ENCODE measurements at regions not wholly inside any gene's neighbourhood (a gene's known extent, or its start where the extent isn't known, plus 50 kb on each side); places are given as distances from the start of the nearest gene placed in this dataset.
A peak's percentile ranks its signal among the peaks of the same experiment; 100 is the strongest.
"Not testable (repeated sequence)": the region's sequence is repeated elsewhere in the genome, so short reads cannot be mapped to it uniquely, and the experiment has no call there.

GRCh38 chr5:68071736-68072135 is 143.8 kb upstream of the PIK3R1 start:
- peak overlapping the region in 2 of 21 experiments; percentile 49 to 56 for H3K27ac ChIP-seq
- H3K4me3 ChIP-seq: no peak overlapping the region

- no peak overlapping the region for H3K4me3 ChIP-seq
- peak overlapping the region in 1 of 21 experiments; percentile 46 for H3K27ac ChIP-seq
These were observed 144.3 kb upstream of the PIK3R1 start for GRCh38 chr5:68071282-68071632.

- Histone ChIP-seq H3K4me3 (no peak overlapping the region), H3K27ac (peak overlapping the region in 2 of 21 experiments; percentile 46 to 47)
These were observed 144.8 kb upstream of the PIK3R1 start for GRCh38 chr5:68070591-68071281.

- Histone ChIP-seq H3K27ac (peak overlapping the region in 5 of 21 experiments; percentile 22 to 63 (median 47)), H3K4me3 (no peak overlapping the region)
These were observed 147.5 kb upstream of the PIK3R1 start for GRCh38 chr5:68067976-68068603.

GRCh38 chr5:68067291-68067690 is 148.3 kb upstream of the PIK3R1 start:
- Histone ChIP-seq H3K4me3 (no peak overlapping the region), H3K27ac (peak overlapping the region in 5 of 21 experiments; percentile 22 to 63 (median 47))

- Histone ChIP-seq H3K27ac (no peak overlapping the region), H3K4me3 (no peak overlapping the region)
These were observed 149.1 kb upstream of the PIK3R1 start for GRCh38 chr5:68066277-68066955.

GRCh38 chr5:68065321-68065720 is 150.2 kb upstream of the PIK3R1 start:
- H3K4me3 ChIP-seq, H3K27ac ChIP-seq: not testable (repeated sequence)

GRCh38 chr5:68060382-68060781 is 155.2 kb upstream of the PIK3R1 start:
- H3K4me3 ChIP-seq: no peak overlapping the region
- H3K27ac ChIP-seq: no peak overlapping the region

- Histone ChIP-seq H3K27ac (no peak overlapping the region), H3K4me3 (no peak overlapping the region)
These were observed 158.4 kb upstream of the PIK3R1 start for GRCh38 chr5:68057191-68057590.

- no peak overlapping the region for H3K27ac ChIP-seq
- H3K4me3 ChIP-seq: no peak overlapping the region
These were observed 159.9 kb upstream of the PIK3R1 start for GRCh38 chr5:68055686-68056085.

- no peak overlapping the region for H3K4me3 ChIP-seq
- H3K27ac ChIP-seq: no peak overlapping the region
These were observed 160.9 kb upstream of the PIK3R1 start for GRCh38 chr5:68054638-68055037.

- Histone ChIP-seq H3K27ac (no peak overlapping the region), H3K4me3 (no peak overlapping the region)
These were observed 162.4 kb upstream of the PIK3R1 start for GRCh38 chr5:68053202-68053601.

- peak overlapping the region in 1 of 21 experiments; percentile 16 for H3K27ac ChIP-seq
- no peak overlapping the region for H3K4me3 ChIP-seq
These were observed 166.4 kb upstream of the PIK3R1 start for GRCh38 chr5:68049053-68049713.

GRCh38 chr5:68048516-68048915 is 167.0 kb upstream of the PIK3R1 start:
- peak overlapping the region in 1 of 21 experiments; percentile 16 for H3K27ac ChIP-seq
- H3K4me3 ChIP-seq: no peak overlapping the region

GRCh38 chr5:68048054-68048453 is 167.5 kb upstream of the PIK3R1 start:
- H3K27ac ChIP-seq, H3K4me3 ChIP-seq: not testable (repeated sequence)

- Histone ChIP-seq H3K27ac (peak overlapping the region in 6 of 21 experiments; percentile 5 to 51 (median 15)), H3K4me3 (no peak overlapping the region)
These were observed 168.5 kb upstream of the PIK3R1 start for GRCh38 chr5:68047035-68047434.

- Histone ChIP-seq H3K4me3 (no peak overlapping the region), H3K27ac (peak overlapping the region in 4 of 21 experiments; percentile 10 to 51 (median 24))
These were observed 169.1 kb upstream of the PIK3R1 start for GRCh38 chr5:68046445-68046844.

GRCh38 chr5:68041293-68041692 is 174.3 kb upstream of the PIK3R1 start:
- peak overlapping the region in 3 of 21 experiments; percentile 16 to 68 (median 56) for H3K27ac ChIP-seq
- no peak overlapping the region for H3K4me3 ChIP-seq

- no peak overlapping the region for H3K27ac ChIP-seq
- H3K4me3 ChIP-seq: no peak overlapping the region
These were observed 178.0 kb upstream of the PIK3R1 start for GRCh38 chr5:68037546-68037945.

- H3K27ac ChIP-seq: no peak overlapping the region
These were observed 181.5 kb upstream of the PIK3R1 start for GRCh38 chr5:68033961-68034571.

More at GRCh38 chr5:68033961-68034571, 181.5 kb upstream of the PIK3R1 start:
- no peak overlapping the region for H3K4me3 ChIP-seq

Measured in skin epidermis (tissue), 12 donors.